HEK293T (cell line): ENCODE measurements at regions not wholly inside any gene's neighbourhood (a gene's known extent, or its start where the extent isn't known, plus 50 kb on each side); places are given as distances from the start of the nearest gene placed in this dataset.

Experiments used
- BHLHE40 ChIP-seq: fragments of 450-650 bp; IDR thresholded peaks from 2 replicates; pipeline ENCODE4 v1.6.1; 2016; ENCODE audit warnings: mild to moderate bottlenecking, moderate library complexity, borderline replicate concordance
- FOXM1 ChIP-seq: fragments of 450-650 bp; IDR thresholded peaks from 2 replicates; pipeline ENCODE4 v1.6.1; 2017; ENCODE audit warnings: mild to moderate bottlenecking, borderline replicate concordance
- SUZ12 ChIP-seq: fragments of 450-650 bp; IDR thresholded peaks from 2 replicates; pipeline ENCODE4 v1.6.1; 2016; ENCODE audit warnings: mild to moderate bottlenecking

GRCh38 chr10:28360175-28360574 is 57.3 kb upstream of the MPP7 start:
- TF ChIP-seq BHLHE40 (no peak), SUZ12 (no peak), FOXM1 (no peak)
